ENCODE measurements at regions not wholly inside any gene's neighbourhood (a gene's known extent, or its start where the extent isn't known, plus 50 kb on each side); places are given as distances from the start of the nearest gene placed in this dataset.

DNA sequence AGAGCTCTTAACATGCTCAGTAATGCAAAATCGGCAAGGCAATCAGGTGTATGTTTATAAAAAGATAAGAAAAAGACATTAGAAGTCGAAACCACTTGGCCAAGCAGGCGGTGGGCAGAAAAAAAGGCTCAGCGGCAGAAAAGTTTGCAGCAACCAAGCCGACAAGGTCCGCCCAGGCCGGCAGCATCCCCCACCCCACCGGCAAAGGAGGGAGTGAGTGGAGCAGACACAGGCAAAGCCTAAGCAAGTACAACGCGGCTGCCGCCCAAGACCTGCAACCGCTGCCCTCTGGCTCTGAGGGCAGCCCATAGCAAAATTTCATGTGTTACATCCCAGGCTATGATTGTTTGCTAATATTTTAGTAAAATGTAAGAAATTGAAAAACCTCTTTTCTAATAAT lies 125.4 kb upstream of the ZCCHC13 start:
- TF ChIP-seq, protein P1, sequence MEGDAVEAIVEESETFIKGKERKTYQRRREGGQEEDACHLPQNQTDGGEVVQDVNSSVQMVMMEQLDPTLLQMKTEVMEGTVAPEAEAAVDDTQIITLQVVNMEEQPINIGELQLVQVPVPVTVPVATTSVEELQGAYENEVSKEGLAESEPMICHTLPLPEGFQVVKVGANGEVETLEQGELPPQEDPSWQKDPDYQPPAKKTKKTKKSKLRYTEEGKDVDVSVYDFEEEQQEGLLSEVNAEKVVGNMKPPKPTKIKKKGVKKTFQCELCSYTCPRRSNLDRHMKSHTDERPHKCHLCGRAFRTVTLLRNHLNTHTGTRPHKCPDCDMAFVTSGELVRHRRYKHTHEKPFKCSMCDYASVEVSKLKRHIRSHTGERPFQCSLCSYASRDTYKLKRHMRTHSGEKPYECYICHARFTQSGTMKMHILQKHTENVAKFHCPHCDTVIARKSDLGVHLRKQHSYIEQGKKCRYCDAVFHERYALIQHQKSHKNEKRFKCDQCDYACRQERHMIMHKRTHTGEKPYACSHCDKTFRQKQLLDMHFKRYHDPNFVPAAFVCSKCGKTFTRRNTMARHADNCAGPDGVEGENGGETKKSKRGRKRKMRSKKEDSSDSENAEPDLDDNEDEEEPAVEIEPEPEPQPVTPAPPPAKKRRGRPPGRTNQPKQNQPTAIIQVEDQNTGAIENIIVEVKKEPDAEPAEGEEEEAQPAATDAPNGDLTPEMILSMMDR (IDR thresholded peaks at IDR 0.05) = no peak
- no peak for TF ChIP-seq POLR2A (IDR thresholded peaks at IDR 0.05)
